OCI-LY1 (cell line): ENCODE measurements at regions not wholly inside any gene's neighbourhood (a gene's known extent, or its start where the extent isn't known, plus 50 kb on each side); places are given as distances from the start of the nearest gene placed in this dataset.

Source experiments
- H2AFZ ChIP-seq: fragments of 200-600 bp; sonication (generic), shearing (Covaris generic); 2 replicates; pipeline ENCODE4 v1.6.0; 2014; ENCODE audit warnings: antibody characterized with exemption, mild to moderate bottlenecking, low read length
- H3F3A ChIP-seq: fragments of 200-600 bp; sonication (generic), shearing (Covaris generic); 2 replicates; pipeline ENCODE4 v1.6.0; 2014; ENCODE audit warnings: mild to moderate bottlenecking, antibody characterized with exemption, low read length, moderate library complexity; ENCODE audit not compliant: insufficient read depth
- H3K27ac ChIP-seq: fragments of 200-600 bp; sonication (generic); 2 replicates; pipeline ENCODE4 v1.5.1; 2014; ENCODE audit warnings: low read length, mixed run types, mild to moderate bottlenecking, low read depth; ENCODE audit not compliant: poor library complexity, severe bottlenecking
- H3K27me3 ChIP-seq: fragments of 200-600 bp; sonication (generic); 2 replicates; pipeline ENCODE4 v1.6.0; 2014; ENCODE audit warnings: antibody characterized with exemption, mild to moderate bottlenecking, low read length, moderate library complexity; ENCODE audit not compliant: insufficient read depth
- H3K36me3 ChIP-seq: fragments of 200-600 bp; sonication (generic); 2 replicates; pipeline ENCODE4 v1.6.1; 2014; ENCODE audit warnings: mild to moderate bottlenecking, antibody characterized with exemption, low read length, moderate library complexity, mixed read lengths; ENCODE audit not compliant: insufficient read depth
- H3K4me1 ChIP-seq: fragments of 200-600 bp; sonication (generic); 2 replicates; pipeline ENCODE4 v1.5.1; 2014; ENCODE audit warnings: mild to moderate bottlenecking, low read length, moderate library complexity; ENCODE audit not compliant: insufficient read depth, severe bottlenecking
- H3K4me2 ChIP-seq: fragments of 200-600 bp; sonication (generic), shearing (Covaris generic); 2 replicates; pipeline ENCODE4 v1.6.1; 2014; ENCODE audit warnings: low read length
- H3K4me3 ChIP-seq: fragments of 200-600 bp; sonication (generic); 2 replicates; pipeline ENCODE4 v1.5.1; 2014; ENCODE audit warnings: low read length, low read depth, mild to moderate bottlenecking, mixed read lengths; ENCODE audit not compliant: poor library complexity, severe bottlenecking
- H3K79me2 ChIP-seq: fragments of 200-600 bp; shearing (Covaris generic); 2 replicates; pipeline ENCODE4 v1.6.1; 2016; ENCODE audit warnings: mixed run types, low read length, mixed read lengths; ENCODE audit not compliant: insufficient read depth
- H3K9ac ChIP-seq: fragments of 200-600 bp; sonication (generic), shearing (Covaris generic); 2 replicates; pipeline ENCODE4 v1.6.1; 2014; ENCODE audit warnings: mild to moderate bottlenecking, low read length, mixed read lengths
- H3K9me2 ChIP-seq: fragments of 200-600 bp; sonication (generic), shearing (Covaris generic); 2 replicates; pipeline ENCODE4 v1.6.1; 2014; ENCODE audit warnings: low read depth, mild to moderate bottlenecking, low read length, mixed read lengths
- H3K9me3 ChIP-seq: fragments of 200-600 bp; shearing (Covaris generic); 2 replicates; pipeline ENCODE4 v1.6.1; 2014; ENCODE audit warnings: low read length, mixed read lengths
- H4K20me1 ChIP-seq: fragments of 200-600 bp; sonication (generic), shearing (Covaris generic); 2 replicates; pipeline ENCODE4 v1.6.0; 2016; ENCODE audit warnings: mild to moderate bottlenecking, low read length; ENCODE audit not compliant: insufficient read depth
- CTCF ChIP-seq: fragments of 200-600 bp; sonication (generic), shearing (Covaris generic); IDR thresholded peaks from 2 replicates; pipeline ENCODE4 v1.5.1; 2017; ENCODE audit warnings: mild to moderate bottlenecking, antibody characterized with exemption, low read length, moderate library complexity, mixed read lengths
- EZH2 ChIP-seq: fragments of 200-600 bp; sonication (generic), shearing (Covaris generic); IDR thresholded peaks from 2 replicates; pipeline ENCODE4 v1.8.0; 2017; ENCODE audit warnings: borderline replicate concordance, mixed run types, mild to moderate bottlenecking, antibody characterized with exemption, low read length, moderate library complexity, mixed read lengths

- Histone ChIP-seq H3K27me3 (no peaks in the 10 kb centered on the region), H3K4me2 (no peak overlapping the region)
- TF ChIP-seq CTCF (no peak), EZH2 (no peak)
These were observed 140.3 kb downstream of the NAA11 start for GRCh38 chr4:79185526-79186045.

GRCh38 chr4:79184476-79184875 lies 141.4 kb downstream of the NAA11 start:
- H3K79me2 ChIP-seq = no peaks in the 10 kb centered on the region
- no peaks in the 10 kb centered on the region for H4K20me1 ChIP-seq
- no peak overlapping the region for H3K4me3 ChIP-seq
- no peaks in the 10 kb centered on the region for H3K36me3 ChIP-seq
- no peaks in the 10 kb centered on the region for H3K27me3 ChIP-seq
- no peak overlapping the region for H3K9ac ChIP-seq
- H3K9me3 ChIP-seq = no peaks in the 10 kb centered on the region
- no peaks in the 10 kb centered on the region for H3K9me2 ChIP-seq
- H3K27ac ChIP-seq = no peak overlapping the region
- H2AFZ ChIP-seq = no peak overlapping the region
- H3F3A ChIP-seq = no peaks in the 10 kb centered on the region
- H3K4me1 ChIP-seq = no peaks in the 10 kb centered on the region
- no peak overlapping the region for H3K4me2 ChIP-seq
- no peak for TF ChIP-seq EZH2
- TF ChIP-seq CTCF = no peak

More at GRCh38 chr4:79185526-79186045, 140.3 kb downstream of the NAA11 start:
- H2AFZ ChIP-seq = no peak overlapping the region
- H3F3A ChIP-seq = no peaks in the 10 kb centered on the region
- no peaks in the 10 kb centered on the region for H3K9me3 ChIP-seq
- H4K20me1 ChIP-seq = no peaks in the 10 kb centered on the region
- no peak overlapping the region for H3K27ac ChIP-seq
- no peaks in the 10 kb centered on the region for H3K4me1 ChIP-seq
- no peaks in the 10 kb centered on the region for H3K36me3 ChIP-seq
- H3K9ac ChIP-seq = no peak overlapping the region
- H3K4me3 ChIP-seq = no peak overlapping the region
- no peaks in the 10 kb centered on the region for H3K79me2 ChIP-seq
- H3K9me2 ChIP-seq = no peaks in the 10 kb centered on the region

GRCh38 chr4:79182209-79182608 lies 143.7 kb downstream of the NAA11 start:
- no peak for TF ChIP-seq CTCF
- no peak for TF ChIP-seq EZH2
- no peaks in the 10 kb centered on the region for H3K36me3 ChIP-seq
- no peak overlapping the region for H3K27ac ChIP-seq
- no peak overlapping the region for H3K4me3 ChIP-seq
- no peaks in the 10 kb centered on the region for H4K20me1 ChIP-seq
- no peaks in the 10 kb centered on the region for H3K27me3 ChIP-seq
- H3K79me2 ChIP-seq = no peaks in the 10 kb centered on the region
- H3K9me2 ChIP-seq = no peaks in the 10 kb centered on the region
- no peaks in the 10 kb centered on the region for H3K4me1 ChIP-seq
- H3K9ac ChIP-seq = no peak overlapping the region
- H3K9me3 ChIP-seq = no peaks in the 10 kb centered on the region
- no peak overlapping the region for H2AFZ ChIP-seq
- H3K4me2 ChIP-seq = no peak overlapping the region
- H3F3A ChIP-seq = no peaks in the 10 kb centered on the region
